H9 (cell line): ENCODE measurements at regions not wholly inside any gene's neighbourhood (a gene's known extent, or its start where the extent isn't known, plus 50 kb on each side); places are given as distances from the start of the nearest gene placed in this dataset.

ENCODE experiments used
- DNase-seq: peaks from one replicate; pipeline ENCODE4 v3.0.0-alpha.2; 2017
- H2AFZ ChIP-seq: one replicate; pipeline ENCODE4 v1.6.1; 2013; ENCODE audit warnings: mild to moderate bottlenecking, low read length, control low read depth, moderate library complexity
- H2AK5ac ChIP-seq: 2 replicates; pipeline ENCODE4 v1.6.1; 2013; ENCODE audit warnings: low read length, control low read depth, mixed read lengths; ENCODE audit not compliant: insufficient read length
- H2BK120ac ChIP-seq: one replicate; pipeline ENCODE4 v1.6.1; 2013; ENCODE audit warnings: low read depth, mild to moderate bottlenecking, low read length, control low read depth, inconsistent platforms; ENCODE audit not compliant: poor library complexity, severe bottlenecking
- H2BK12ac ChIP-seq: 2 replicates; pipeline ENCODE4 v1.6.1; 2013; ENCODE audit warnings: low read length, control low read depth, mixed read lengths, low read depth; ENCODE audit not compliant: insufficient read length
- H2BK15ac ChIP-seq: 2 replicates; pipeline ENCODE4 v1.6.1; 2013; ENCODE audit warnings: low read depth, low read length, control low read depth
- H2BK20ac ChIP-seq: one replicate; pipeline ENCODE4 v1.6.1; 2013; ENCODE audit warnings: low read depth, mild to moderate bottlenecking, low read length, control low read depth, inconsistent platforms; ENCODE audit not compliant: poor library complexity, severe bottlenecking
- H2BK5ac ChIP-seq: 2 replicates; pipeline ENCODE4 v1.6.1; 2013; ENCODE audit warnings: low read length, control low read depth, mixed read lengths; ENCODE audit not compliant: insufficient read length
- H3K14ac ChIP-seq: 2 replicates; pipeline ENCODE4 v1.6.1; 2013; ENCODE audit warnings: low read length, control low read depth; ENCODE audit not compliant: insufficient read depth
- H3K18ac ChIP-seq: 2 replicates; pipeline ENCODE4 v1.6.1; 2013; ENCODE audit warnings: low read depth, mild to moderate bottlenecking, mixed read lengths, low read length, control low read depth; ENCODE audit not compliant: insufficient read length
- H3K23ac ChIP-seq: 2 replicates; pipeline ENCODE4 v1.6.1; 2013; ENCODE audit warnings: low read length, control low read depth, mixed read lengths, low read depth; ENCODE audit not compliant: insufficient read length
- H3K23me2 ChIP-seq: 2 replicates; pipeline ENCODE4 v1.6.1; 2013; ENCODE audit warnings: low read depth, mild to moderate bottlenecking, mixed read lengths, low read length, control low read depth; ENCODE audit not compliant: insufficient read length, poor library complexity, severe bottlenecking
- H3K27ac ChIP-seq: 2 replicates; pipeline ENCODE4 v1.5.1; 2013; ENCODE audit warnings: low read length, control low read depth, mixed read lengths, low read depth; ENCODE audit not compliant: insufficient read length
- H3K27me3 ChIP-seq: 2 replicates; pipeline ENCODE4 v1.6.1; 2013; ENCODE audit warnings: low read length, control low read depth, inconsistent platforms; ENCODE audit not compliant: insufficient read depth
- H3K4ac ChIP-seq: 2 replicates; pipeline ENCODE4 v1.6.1; 2013; ENCODE audit warnings: low read depth, mild to moderate bottlenecking, control low read depth, inconsistent platforms, low read length, moderate library complexity
- H3K4me1 ChIP-seq: 2 replicates; pipeline ENCODE4 v1.6.1; 2013; ENCODE audit warnings: low read length, control low read depth, inconsistent platforms; ENCODE audit not compliant: insufficient read depth
- H3K4me2 ChIP-seq: 2 replicates; pipeline ENCODE4 v1.6.1; 2013; ENCODE audit warnings: low read length, control low read depth, mixed read lengths; ENCODE audit not compliant: insufficient read length, insufficient read depth
- H3K56ac ChIP-seq: 2 replicates; pipeline ENCODE4 v1.6.1; 2013; ENCODE audit warnings: low read depth, mild to moderate bottlenecking, mixed read lengths, low read length, control low read depth; ENCODE audit not compliant: insufficient read length
- H3K79me1 ChIP-seq: 2 replicates; pipeline ENCODE4 v1.6.1; 2013; ENCODE audit warnings: low read depth, mild to moderate bottlenecking, moderate library complexity, low read length, control low read depth, inconsistent platforms; ENCODE audit not compliant: insufficient read depth, poor library complexity, severe bottlenecking
- H3K79me2 ChIP-seq: 2 replicates; pipeline ENCODE4 v1.6.1; 2013; ENCODE audit warnings: low read length, control low read depth, inconsistent platforms; ENCODE audit not compliant: insufficient read depth
- H3K9ac ChIP-seq: 2 replicates; pipeline ENCODE4 v1.6.1; 2013; ENCODE audit warnings: low read length, control low read depth, mixed read lengths; ENCODE audit not compliant: insufficient read length; ENCODE audit errors: extremely low read depth
- H3K9me3 ChIP-seq: one replicate; pipeline ENCODE4 v1.6.1; 2013; ENCODE audit warnings: low read depth, low read length, inconsistent platforms; ENCODE audit not compliant: control insufficient read depth
- H3T11ph ChIP-seq: one replicate; pipeline ENCODE4 v1.6.1; 2013; ENCODE audit warnings: mild to moderate bottlenecking, low read length, control low read depth, inconsistent platforms
- H4K20me1 ChIP-seq: one replicate; pipeline ENCODE4 v1.6.1; 2013; ENCODE audit not compliant: control insufficient read depth, insufficient read length, insufficient read depth
- H4K5ac ChIP-seq: 2 replicates; pipeline ENCODE4 v1.6.1; 2013; ENCODE audit warnings: low read depth, mild to moderate bottlenecking, mixed read lengths, low read length, control low read depth; ENCODE audit not compliant: insufficient read length
- H4K8ac ChIP-seq: replicated peaks from 2 replicates; pipeline ENCODE4 v1.6.1; 2013; ENCODE audit warnings: low read length, control low read depth, mixed read lengths, low read depth; ENCODE audit not compliant: insufficient read length
- H4K91ac ChIP-seq: 2 replicates; pipeline ENCODE4 v1.6.1; 2013; ENCODE audit warnings: low read depth, mild to moderate bottlenecking, moderate library complexity, mixed read lengths, low read length, control low read depth; ENCODE audit not compliant: insufficient read length
- H3K27ac Mint-ChIP-seq, 3 experiments: 2 replicates in 2 of 3; 3 replicates in 1 of 3; pipeline ENCODE4 v1.8.0; 2020 to 2021; ENCODE audit warnings: mixed read lengths in 3 of 3, mild to moderate bottlenecking in 1 of 3, moderate library complexity in 1 of 3
- H3K27me3 Mint-ChIP-seq: 2 replicates; pipeline ENCODE4 v1.8.0; 2021; ENCODE audit warnings: low read depth, mild to moderate bottlenecking, moderate library complexity, mixed read lengths
- H3K36me3 Mint-ChIP-seq, 3 experiments: 2 replicates in 2 of 3; 3 replicates in 1 of 3; pipeline ENCODE4 v1.8.0; 2020 to 2021; ENCODE audit warnings: low read depth in 3 of 3, mixed read lengths in 3 of 3; ENCODE audit not compliant: insufficient read depth in 1 of 3
- H3K4me1 Mint-ChIP-seq, 2 experiments: 2 replicates each; pipeline ENCODE4 v1.8.0; 2020; ENCODE audit warnings: mixed read lengths in 2 of 2
- H3K4me3 Mint-ChIP-seq, 2 experiments: 2 replicates in 1 of 2; 3 replicates in 1 of 2; pipeline ENCODE4 v1.8.0; 2020 to 2021; ENCODE audit warnings: mild to moderate bottlenecking in 2 of 2, mixed read lengths in 2 of 2, moderate library complexity in 1 of 2
- H3K9me3 Mint-ChIP-seq, 2 experiments: 2 replicates in 1 of 2; 3 replicates in 1 of 2; pipeline ENCODE4 v1.8.0; 2020; ENCODE audit warnings: mild to moderate bottlenecking in 2 of 2, mixed read lengths in 2 of 2, moderate library complexity in 1 of 2
- WGBS: extraction: QIAGEN DNeasy Blood & Tissue Kit; methylation state at CpG from one replicate; pipeline ENCODE4 v1.1.7; 2013; ENCODE audit warnings: missing lambda C conversion rate, low lambda C conversion rate, mixed read lengths; ENCODE audit not compliant: insufficient read length; ENCODE audit errors: extremely low coverage; 5-methylcytosine and 5-hydroxymethylcytosine counted together
- TF ChIP-seq, protein P1 (sequence below): fragments of 200-600 bp; sonication (generic); conservative IDR thresholded peaks from 3 replicates; pipeline ENCODE4 v1.8.0; 2021; ENCODE audit warnings: antibody characterized with exemption, mild to moderate bottlenecking

DNA sequence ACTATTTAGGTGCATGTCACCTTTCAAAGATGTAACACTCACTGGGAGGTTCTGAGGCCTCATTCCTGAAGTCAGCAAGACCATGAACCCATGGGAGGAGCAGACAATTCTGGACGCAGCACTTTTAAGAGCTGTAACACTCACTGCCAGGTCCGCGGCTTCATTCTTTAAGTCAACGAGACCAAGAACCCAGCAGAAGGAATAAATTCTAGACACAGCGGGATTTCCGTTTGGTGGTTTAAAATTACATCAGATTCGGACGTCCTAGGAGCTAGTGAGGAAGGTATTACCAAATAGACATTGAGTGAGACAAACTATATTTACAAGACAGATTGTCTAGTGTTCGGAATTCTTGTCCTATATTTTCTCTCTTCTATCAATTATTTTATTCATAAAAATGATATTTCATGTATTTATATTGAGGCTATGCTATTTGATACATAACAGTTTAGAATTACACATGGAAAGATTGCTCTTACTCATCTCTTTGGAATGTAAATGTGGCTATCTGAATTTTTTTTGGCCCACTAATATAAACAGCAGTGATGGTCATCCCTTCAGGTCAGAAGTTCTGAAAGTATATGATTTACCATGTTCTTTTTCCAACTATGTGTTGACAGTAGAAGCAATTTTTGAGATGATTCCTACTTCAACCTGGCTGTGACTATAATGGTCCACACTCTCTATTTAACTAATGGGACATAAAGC lies 1973.0 kb upstream of the FLRT2 start:
- H4K8ac ChIP-seq, result no peak overlapping the region
- H3K23ac ChIP-seq, result no peak overlapping the region
- H3K9me3 ChIP-seq, result no peaks in the 10 kb centered on the region
- H3K4ac ChIP-seq, result no peak overlapping the region
- H3K4me1 ChIP-seq, result no peaks in the 10 kb centered on the region
- TF ChIP-seq, protein P1, sequence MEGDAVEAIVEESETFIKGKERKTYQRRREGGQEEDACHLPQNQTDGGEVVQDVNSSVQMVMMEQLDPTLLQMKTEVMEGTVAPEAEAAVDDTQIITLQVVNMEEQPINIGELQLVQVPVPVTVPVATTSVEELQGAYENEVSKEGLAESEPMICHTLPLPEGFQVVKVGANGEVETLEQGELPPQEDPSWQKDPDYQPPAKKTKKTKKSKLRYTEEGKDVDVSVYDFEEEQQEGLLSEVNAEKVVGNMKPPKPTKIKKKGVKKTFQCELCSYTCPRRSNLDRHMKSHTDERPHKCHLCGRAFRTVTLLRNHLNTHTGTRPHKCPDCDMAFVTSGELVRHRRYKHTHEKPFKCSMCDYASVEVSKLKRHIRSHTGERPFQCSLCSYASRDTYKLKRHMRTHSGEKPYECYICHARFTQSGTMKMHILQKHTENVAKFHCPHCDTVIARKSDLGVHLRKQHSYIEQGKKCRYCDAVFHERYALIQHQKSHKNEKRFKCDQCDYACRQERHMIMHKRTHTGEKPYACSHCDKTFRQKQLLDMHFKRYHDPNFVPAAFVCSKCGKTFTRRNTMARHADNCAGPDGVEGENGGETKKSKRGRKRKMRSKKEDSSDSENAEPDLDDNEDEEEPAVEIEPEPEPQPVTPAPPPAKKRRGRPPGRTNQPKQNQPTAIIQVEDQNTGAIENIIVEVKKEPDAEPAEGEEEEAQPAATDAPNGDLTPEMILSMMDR, result no peak
- no peaks in the 10 kb centered on the region for H3K27me3 ChIP-seq
- no peak overlapping the region for H2BK120ac ChIP-seq
- no peaks in the 10 kb centered on the region for H3K27me3 Mint-ChIP-seq
- H2AFZ ChIP-seq, result no peak overlapping the region
- no peak overlapping the region for H4K91ac ChIP-seq
- no peak for DNase-seq
- no peak overlapping the region for H2BK12ac ChIP-seq
- no peak overlapping the region for H3K9ac ChIP-seq
- no peak overlapping the region for H3K4me2 ChIP-seq
- H3K36me3 Mint-ChIP-seq, result peaks cover 0 to 3% (median 0%) of the 10 kb centered on the region in 3 experiments; a peak in 1 of 7 replicates
- no peak overlapping the region for H3K4me3 Mint-ChIP-seq
- H4K20me1 ChIP-seq, result no peaks in the 10 kb centered on the region
- no peak overlapping the region for H4K5ac ChIP-seq
- H3K27ac Mint-ChIP-seq, result no peak overlapping the region
- H3K79me2 ChIP-seq, result no peaks in the 10 kb centered on the region
- no peak overlapping the region for H3K18ac ChIP-seq
- H3K56ac ChIP-seq, result no peak overlapping the region
- H3T11ph ChIP-seq, result no peak overlapping the region
- WGBS, result no CpG with 5 or more reads among the region's 9 CpGs
- no peak overlapping the region for H2BK20ac ChIP-seq
- no peaks in the 10 kb centered on the region for H3K79me1 ChIP-seq
- H2BK15ac ChIP-seq, result no peak overlapping the region
- H2AK5ac ChIP-seq, result no peak overlapping the region
- no peak overlapping the region for H3K27ac ChIP-seq
- H3K4me1 Mint-ChIP-seq, result no peaks in the 10 kb centered on the region
- H3K23me2 ChIP-seq, result no peaks in the 10 kb centered on the region
- no peak overlapping the region for H2BK5ac ChIP-seq
- H3K9me3 Mint-ChIP-seq, result peaks cover 0 to 3% of the 10 kb centered on the region in 2 experiments; a peak in 2 of 5 replicates
- no peak overlapping the region for H3K14ac ChIP-seq
